ENCODE measurements at regions not wholly inside any gene's neighbourhood (a gene's known extent, or its start where the extent isn't known, plus 50 kb on each side); places are given as distances from the start of the nearest gene placed in this dataset.

GRCh38 chrX:124984140-124984813 lies 335.4 kb upstream of the TEX13C start:
- intact Hi-C loops (cut with micrococcal nuclease), result no loop called here

GRCh38 chrX:124986284-124986683 lies 333.4 kb upstream of the TEX13C start:
- intact Hi-C loops (cut with micrococcal nuclease), result no loop called here

GRCh38 chrX:124993735-124994134 lies 325.9 kb upstream of the TEX13C start:
- intact Hi-C loops (cut with micrococcal nuclease), result no loop called here

GRCh38 chrX:124994404-124994803 lies 325.3 kb upstream of the TEX13C start:
- intact Hi-C loops (cut with micrococcal nuclease), result no loop called here

GRCh38 chrX:125003746-125004446 lies 315.8 kb upstream of the TEX13C start:
- intact Hi-C loops (cut with micrococcal nuclease), result no loop called here

- intact Hi-C loops (cut with micrococcal nuclease), result no loop called here
These were observed 314.9 kb upstream of the TEX13C start for GRCh38 chrX:125004799-125005198.

- intact Hi-C loops (cut with micrococcal nuclease), result no loop called here
These were observed 313.8 kb upstream of the TEX13C start for GRCh38 chrX:125005863-125006262.

- intact Hi-C loops (cut with micrococcal nuclease), result no loop called here
These were observed 313.0 kb upstream of the TEX13C start for GRCh38 chrX:125006704-125007103.

GRCh38 chrX:125012585-125012984 lies 307.1 kb upstream of the TEX13C start:
- intact Hi-C loops (cut with micrococcal nuclease), result no loop called here

- intact Hi-C loops (cut with micrococcal nuclease), result no loop called here
These were observed 290.5 kb upstream of the TEX13C start for GRCh38 chrX:125029131-125029530.
